Effector memory CD8-positive, alpha-beta T cell (primary cell): ENCODE measurements at regions not wholly inside any gene's neighbourhood (a gene's known extent, or its start where the extent isn't known, plus 50 kb on each side); places are given as distances from the start of the nearest gene placed in this dataset.

Source experiments
- ATAC-seq: fragments of 150-1000 bp; cut with Tn5 transposase; replicated peaks from 2 replicates; pipeline ENCODE4 v1.10.0; 2021; ENCODE audit warnings: mild to moderate bottlenecking, moderate library complexity
- DNase-seq, 3 experiments: peaks; one replicate each; pipeline ENCODE4 v3.0.0; 2021
- H3K27ac Mint-ChIP-seq, 2 donors: one replicate each; pipeline ENCODE4 v1.8.0; 2022; ENCODE audit warnings: mild to moderate bottlenecking in 2 of 2, mixed read lengths in 2 of 2, moderate library complexity in 2 of 2
- H3K27me3 Mint-ChIP-seq, 2 donors: one replicate each; pipeline ENCODE4 v1.8.0; 2022; ENCODE audit warnings: mixed read lengths in 2 of 2
- H3K36me3 Mint-ChIP-seq: one replicate; pipeline ENCODE4 v1.8.0; 2022; ENCODE audit warnings: mild to moderate bottlenecking, moderate library complexity, mixed read lengths; ENCODE audit not compliant: insufficient read depth
- H3K4me1 Mint-ChIP-seq, 2 donors: one replicate each; pipeline ENCODE4 v1.8.0; 2022; ENCODE audit warnings: low read depth in 2 of 2, mixed read lengths in 2 of 2
- H3K4me3 Mint-ChIP-seq, 2 donors: one replicate each; pipeline ENCODE4 v1.8.0; 2022; ENCODE audit warnings: mild to moderate bottlenecking in 2 of 2, mixed read lengths in 2 of 2, moderate library complexity in 2 of 2
- H3K9me3 Mint-ChIP-seq, 2 donors: one replicate each; pipeline ENCODE4 v1.8.0; 2022; ENCODE audit warnings: mixed read lengths in 2 of 2

- no peak overlapping the region for H3K4me3 Mint-ChIP-seq
- H3K27ac Mint-ChIP-seq: no peak overlapping the region
- H3K27me3 Mint-ChIP-seq: peaks cover 14 to 15% of the 10 kb centered on the region in 2 donors
- H3K4me1 Mint-ChIP-seq: peaks cover 0 to 3% of the 10 kb centered on the region in 2 donors
- no peaks in the 10 kb centered on the region for H3K36me3 Mint-ChIP-seq
- no peak for ATAC-seq
- DNase-seq: no peak
- H3K9me3 Mint-ChIP-seq: no peaks in the 10 kb centered on the region
These were observed 248.7 kb upstream of the MAP3K1 start for GRCh38 chr5:56566374-56567249.

- H3K36me3 Mint-ChIP-seq: no peaks in the 10 kb centered on the region
- DNase-seq (no peak), ATAC-seq (peak; percentile 52)
- no peak overlapping the region for H3K4me3 Mint-ChIP-seq
- H3K27ac Mint-ChIP-seq: no peak overlapping the region
- H3K9me3 Mint-ChIP-seq: peaks cover 0 to under 1% of the 10 kb centered on the region in 2 donors
- peaks cover 0 to 3% of the 10 kb centered on the region in 2 donors for H3K4me1 Mint-ChIP-seq
- peaks cover 14 to 23% of the 10 kb centered on the region in 2 donors for H3K27me3 Mint-ChIP-seq
These were observed 249.7 kb upstream of the MAP3K1 start for GRCh38 chr5:56565644-56566043.

DNA sequence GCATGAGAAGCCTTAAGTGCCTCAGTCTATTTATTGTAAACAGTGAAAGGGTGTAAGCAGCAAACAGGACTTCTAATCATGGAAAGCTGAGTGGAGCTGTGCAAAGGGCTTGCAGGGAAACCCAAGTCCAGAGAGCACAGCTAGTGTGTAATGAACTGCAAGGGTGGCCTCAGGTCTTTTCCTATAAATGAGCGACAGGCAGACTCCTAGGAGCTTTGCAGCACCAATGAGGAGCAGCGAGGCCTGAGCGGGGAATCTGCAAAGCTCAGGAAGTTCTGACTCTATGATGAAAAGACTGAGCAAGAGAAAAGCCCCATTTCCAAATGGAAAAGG lies 250.1 kb upstream of the MAP3K1 start:
- ATAC-seq (no peak), DNase-seq (no peak)
- H3K27me3 Mint-ChIP-seq: peaks cover 14 to 26% of the 10 kb centered on the region in 2 donors
- no peak overlapping the region for H3K27ac Mint-ChIP-seq
- no peaks in the 10 kb centered on the region for H3K36me3 Mint-ChIP-seq
- no peak overlapping the region for H3K4me3 Mint-ChIP-seq
- peaks cover 0 to 3% of the 10 kb centered on the region in 2 donors for H3K4me1 Mint-ChIP-seq
- peaks cover 0 to 2% of the 10 kb centered on the region in 2 donors for H3K9me3 Mint-ChIP-seq

GRCh38 chr5:56564541-56565282 lies 250.6 kb upstream of the MAP3K1 start:
- DNase-seq (no peak), ATAC-seq (no peak)
- Mint-ChIP-seq H3K36me3 (no peaks in the 10 kb centered on the region), H3K4me3 (no peak overlapping the region), H3K9me3 (peaks cover 0 to 2% of the 10 kb centered on the region in 2 donors), H3K4me1 (peaks cover 0 to 3% of the 10 kb centered on the region in 2 donors), H3K27me3 (peaks cover 14 to 30% of the 10 kb centered on the region in 2 donors), H3K27ac (no peak overlapping the region)

DNA sequence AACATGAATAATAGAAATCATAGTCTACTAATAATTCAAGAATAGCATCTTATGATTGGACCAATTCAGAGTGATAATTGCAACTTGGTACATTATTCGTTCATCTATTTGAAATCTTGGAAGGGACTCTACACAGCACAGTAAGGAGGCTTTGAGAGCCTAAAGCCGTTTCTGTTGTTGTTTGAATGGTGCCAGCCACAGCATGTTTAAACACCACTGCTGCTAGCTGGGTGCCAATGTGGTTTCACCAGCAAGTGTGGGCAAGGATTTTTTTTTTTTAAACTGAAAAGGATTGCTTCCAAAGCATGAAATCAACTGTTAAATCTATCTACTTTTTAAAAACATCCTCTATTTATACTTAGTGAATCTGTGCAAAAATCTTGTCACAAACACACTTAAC lies 253.9 kb upstream of the MAP3K1 start:
- DNase-seq (no peak), ATAC-seq (no peak)
- Mint-ChIP-seq H3K4me3 (no peak overlapping the region), H3K36me3 (no peaks in the 10 kb centered on the region), H3K27ac (no peak overlapping the region), H3K27me3 (peaks cover 14 to 25% of the 10 kb centered on the region in 2 donors), H3K4me1 (peaks cover 0 to 3% of the 10 kb centered on the region in 2 donors), H3K9me3 (peaks cover 0 to 2% of the 10 kb centered on the region in 2 donors)

GRCh38 chr5:56558131-56558745 lies 257.1 kb upstream of the MAP3K1 start:
- H3K27me3 Mint-ChIP-seq: peaks cover 0 to 19% of the 10 kb centered on the region in 2 donors
- H3K27ac Mint-ChIP-seq: no peak overlapping the region
- DNase-seq (no peak), ATAC-seq (no peak)
- H3K36me3 Mint-ChIP-seq: no peaks in the 10 kb centered on the region
- H3K4me3 Mint-ChIP-seq: no peak overlapping the region
- H3K9me3 Mint-ChIP-seq: peaks cover 0 to 2% of the 10 kb centered on the region in 2 donors
- H3K4me1 Mint-ChIP-seq: no peaks in the 10 kb centered on the region

GRCh38 chr5:56557198-56557597 lies 258.2 kb upstream of the MAP3K1 start:
- no peak overlapping the region for H3K27ac Mint-ChIP-seq

GRCh38 chr5:56552612-56553268 lies 262.6 kb upstream of the MAP3K1 start:
- ATAC-seq (no peak), DNase-seq (no peak)
- peaks cover 0 to 3% of the 10 kb centered on the region in 2 donors for H3K27me3 Mint-ChIP-seq
- H3K4me1 Mint-ChIP-seq: no peaks in the 10 kb centered on the region
- peaks cover 3% of the 10 kb centered on the region for H3K36me3 Mint-ChIP-seq
- no peak overlapping the region for H3K27ac Mint-ChIP-seq
- no peak overlapping the region for H3K4me3 Mint-ChIP-seq
- no peaks in the 10 kb centered on the region for H3K9me3 Mint-ChIP-seq

More at GRCh38 chr5:56557198-56557597, 258.2 kb upstream of the MAP3K1 start:
- no peak for ATAC-seq
- H3K4me3 Mint-ChIP-seq: no peak overlapping the region
- H3K4me1 Mint-ChIP-seq: no peaks in the 10 kb centered on the region
- DNase-seq: no peak
- H3K27me3 Mint-ChIP-seq: peaks cover 0 to 19% of the 10 kb centered on the region in 2 donors
- H3K36me3 Mint-ChIP-seq: no peaks in the 10 kb centered on the region
- peaks cover 0 to 2% of the 10 kb centered on the region in 2 donors for H3K9me3 Mint-ChIP-seq

DNA sequence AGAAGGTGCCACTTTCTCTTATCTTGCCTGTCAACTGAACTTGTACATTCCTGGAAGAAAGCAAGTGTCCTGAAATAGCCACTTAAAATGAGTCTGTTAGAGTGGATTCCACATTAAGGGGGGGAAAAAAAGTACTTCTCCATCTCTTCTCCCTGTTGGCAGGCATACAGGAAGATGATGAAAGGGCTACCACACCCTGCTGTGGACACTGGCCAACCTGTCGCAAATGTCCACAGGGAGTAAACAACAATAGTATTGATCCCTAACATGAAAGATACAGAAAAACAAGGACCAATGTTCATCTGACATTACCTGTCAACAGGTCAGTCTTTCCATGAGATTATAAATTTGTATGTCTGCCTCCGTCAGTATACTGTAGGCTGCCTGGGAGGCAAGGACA lies 265.1 kb upstream of the MAP3K1 start:
- Mint-ChIP-seq H3K27ac (no peak overlapping the region), H3K4me3 (no peak overlapping the region), H3K36me3 (peaks cover 3% of the 10 kb centered on the region), H3K4me1 (no peaks in the 10 kb centered on the region), H3K27me3 (no peaks in the 10 kb centered on the region), H3K9me3 (no peaks in the 10 kb centered on the region)
- no peak for DNase-seq
- ATAC-seq: no peak

- Mint-ChIP-seq H3K36me3 (peaks cover 3% of the 10 kb centered on the region), H3K27me3 (no peaks in the 10 kb centered on the region), H3K4me3 (no peak overlapping the region), H3K9me3 (no peaks in the 10 kb centered on the region), H3K27ac (no peak overlapping the region), H3K4me1 (no peaks in the 10 kb centered on the region)
- ATAC-seq (no peak), DNase-seq (no peak)
These were observed 266.1 kb upstream of the MAP3K1 start for GRCh38 chr5:56549096-56549886.

DNA sequence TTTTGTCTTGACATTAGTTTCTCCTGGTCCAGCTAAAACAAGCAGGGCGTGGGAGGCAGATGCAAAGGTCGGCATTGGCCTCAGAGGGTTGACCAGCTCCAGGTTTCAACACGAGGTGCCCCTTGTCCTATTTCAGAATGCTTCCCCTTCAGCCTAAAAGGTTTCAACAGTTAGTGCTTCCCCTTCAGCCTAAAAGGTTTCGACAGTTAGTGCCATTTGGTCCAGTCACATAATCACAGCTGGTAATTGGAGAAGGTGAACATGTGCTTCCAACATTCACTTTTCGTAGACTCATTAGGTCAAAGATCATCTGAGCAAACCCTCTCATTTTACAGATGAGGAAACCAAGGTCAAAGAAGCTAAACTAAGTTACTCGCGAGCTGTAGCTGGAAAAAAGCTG lies 270.3 kb upstream of the MAP3K1 start:
- Mint-ChIP-seq H3K27me3 (peaks cover 9 to 14% of the 10 kb centered on the region in 2 donors), H3K4me3 (no peak overlapping the region), H3K27ac (no peak overlapping the region), H3K36me3 (no peaks in the 10 kb centered on the region), H3K9me3 (no peaks in the 10 kb centered on the region), H3K4me1 (no peaks in the 10 kb centered on the region)
- ATAC-seq (no peak), DNase-seq (no peak)

- H3K27ac Mint-ChIP-seq: no peak overlapping the region
- no peaks in the 10 kb centered on the region for H3K9me3 Mint-ChIP-seq
- H3K27me3 Mint-ChIP-seq: peaks cover 18 to 20% of the 10 kb centered on the region in 2 donors
- no peak overlapping the region for H3K4me3 Mint-ChIP-seq
- no peak for DNase-seq
- ATAC-seq: no peak
- H3K36me3 Mint-ChIP-seq: no peaks in the 10 kb centered on the region
- no peaks in the 10 kb centered on the region for H3K4me1 Mint-ChIP-seq
These were observed 271.6 kb upstream of the MAP3K1 start for GRCh38 chr5:56543441-56544388.
